HCT116 (cell line): ENCODE measurements at regions not wholly inside any gene's neighbourhood (a gene's known extent, or its start where the extent isn't known, plus 50 kb on each side); places are given as distances from the start of the nearest gene placed in this dataset.

Experiments
- ATAC-seq: fragments of 200-7000 bp; cut with Tn5 transposase; 2 replicates; pipeline ENCODE4 v1.9.1; 2020; ENCODE audit warnings: mild to moderate bottlenecking, moderate library complexity
- BruUV-seq: library from RNA; stranded (reverse); fragments of 400-500 nt; replicated peaks from 2 replicates; lab custom pipeline; 2021; lab: Mats Ljungman, UMichigan
- CTCF ChIA-PET: fragments of 300-600 bp; sonication (Branson Sonifier 250); formaldehyde crosslinking; loops from one replicate; lab custom pipeline; 2021; ENCODE audit warnings: antibody characterized with exemption; lab: Charles Lee
- POLR2A ChIA-PET: fragments of 300-600, 350-600 bp; sonication (Branson Sonifier 250); formaldehyde crosslinking; loops from one replicate; lab custom pipeline; 2021; ENCODE audit warnings: antibody characterized with exemption; lab: Charles Lee
- RAD21 ChIA-PET, 2 experiments: fragments of 300-600 bp; sonication (Branson Sonifier 250); formaldehyde crosslinking; loops; one replicate each; lab custom pipeline; 2023; ENCODE audit warnings: low total read pairs in 2 of 2; ENCODE audit not compliant: uncharacterized antibody in 2 of 2, unreplicated experiment in 2 of 2, low non-redundant PET in 1 of 2; lab: Charles Lee
- DNase-seq: peaks from one replicate; pipeline ENCODE4 v3.0.0-alpha.2; 2010; ENCODE audit warnings: low read depth, low spot score
- H2AFZ ChIP-seq: fragments of 200-600 bp; shearing (Covaris generic), sonication (generic); 2 replicates; pipeline ENCODE4 v1.6.1; 2017; ENCODE audit warnings: low read depth, mixed run types, mixed read lengths, antibody characterized with exemption, low read length; ENCODE audit not compliant: poor library complexity, severe bottlenecking
- H3K27ac ChIP-seq: 2 replicates; pipeline ENCODE4 v1.5.1; 2012; ENCODE audit warnings: low read depth, low read length
- H3K27me3 ChIP-seq: fragments of 200-600 bp; sonication (generic); 2 replicates; pipeline ENCODE4 v1.6.1; 2016; ENCODE audit warnings: mixed run types, low read length, mixed read lengths; ENCODE audit not compliant: insufficient read depth
- H3K36me3 ChIP-seq, 2 experiments: fragments of 200-500 bp in 1 of 2; fragments of 200-600 bp in 1 of 2; sonication (Bioruptor generic) in 1 of 2; sonication (generic) in 1 of 2; 2 replicates each; pipeline versions ENCODE4 v1.5.1 to v1.6.1; 2014 to 2016; ENCODE audit warnings: low read length in 2 of 2, inconsistent platforms in 1 of 2, mixed read lengths in 1 of 2, mixed run types in 1 of 2; ENCODE audit not compliant: insufficient read depth in 2 of 2, control insufficient read depth in 1 of 2
- H3K4me1 ChIP-seq, 2 experiments: fragments of 200-600 bp in 1 of 2; sonication (generic) in 1 of 2; 2 replicates each; pipeline versions ENCODE4 v1.5.1 to v1.6.1; 2012 to 2017; ENCODE audit warnings: low read length in 2 of 2, inconsistent platforms in 1 of 2, mild to moderate bottlenecking in 1 of 2, mixed read lengths in 1 of 2, mixed run types in 1 of 2, moderate library complexity in 1 of 2; ENCODE audit not compliant: insufficient read depth in 2 of 2, control insufficient read depth in 1 of 2
- H3K4me2 ChIP-seq: fragments of 200-600 bp; sonication (generic); 2 replicates; pipeline ENCODE4 v1.6.1; 2017; ENCODE audit warnings: mixed run types, low read length, mixed read lengths
- H3K4me3 ChIP-seq, 2 experiments: fragments of 200-600 bp in 1 of 2; sonication (generic) in 1 of 2; replicated peaks in 1 of 2; 2 replicates each; pipeline ENCODE4 v1.5.1; 2011 to 2016; ENCODE audit warnings: low read length in 2 of 2, control low read depth in 1 of 2, low read depth in 1 of 2, mild to moderate bottlenecking in 1 of 2, mixed read lengths in 1 of 2, mixed run types in 1 of 2
- H3K79me2 ChIP-seq: fragments of 200-600 bp; sonication (generic); 2 replicates; pipeline ENCODE4 v1.6.1; 2017; ENCODE audit warnings: mild to moderate bottlenecking, mixed run types, low read length, moderate library complexity, mixed read lengths; ENCODE audit not compliant: insufficient read depth
- H3K9ac ChIP-seq: fragments of 200-600 bp; sonication (generic); 2 replicates; pipeline ENCODE4 v1.6.1; 2016; ENCODE audit warnings: low read length, mixed read lengths
- H3K9me2 ChIP-seq: fragments of 200-600 bp; sonication (generic), shearing (Covaris generic); 2 replicates; pipeline ENCODE4 v1.6.1; 2017; ENCODE audit warnings: mixed run types, mild to moderate bottlenecking, moderate library complexity; ENCODE audit not compliant: insufficient read depth
- H3K9me3 ChIP-seq, 2 experiments: fragments of 200-500 bp in 1 of 2; fragments of 200-600 bp in 1 of 2; sonication (Bioruptor generic) in 1 of 2; sonication (generic) in 1 of 2; 2 replicates each; pipeline ENCODE4 v1.6.1; 2014 to 2017; ENCODE audit warnings: low read length in 2 of 2, mixed read lengths in 2 of 2, inconsistent platforms in 1 of 2, low read depth in 1 of 2, mild to moderate bottlenecking in 1 of 2, mixed run types in 1 of 2, moderate library complexity in 1 of 2; ENCODE audit not compliant: control insufficient read depth in 1 of 2, insufficient read depth in 1 of 2
- H4K20me1 ChIP-seq: fragments of 200-600 bp; sonication (generic), shearing (Covaris generic); 2 replicates; pipeline ENCODE4 v1.6.1; 2017; ENCODE audit warnings: mixed run types, mild to moderate bottlenecking, moderate library complexity; ENCODE audit not compliant: insufficient read depth
- ELF1 ChIP-seq: IDR thresholded peaks from 2 replicates; pipeline ENCODE4 v1.6.1; 2012; ENCODE audit warnings: low read depth, borderline replicate concordance
- JUND ChIP-seq: IDR thresholded peaks from 2 replicates; pipeline ENCODE4 v1.6.1; 2012
- POLR2A ChIP-seq: IDR thresholded peaks from 2 replicates; pipeline ENCODE4 v1.7.0; 2011; ENCODE audit warnings: borderline replicate concordance; ENCODE audit not compliant: insufficient read depth, insufficient read length; ENCODE audit errors: extremely low read depth
- RAD21 ChIP-seq: IDR thresholded peaks from 2 replicates; pipeline ENCODE4 v1.6.1; 2012; ENCODE audit warnings: low read depth, mild to moderate bottlenecking
- TCF7L2 ChIP-seq: IDR thresholded peaks from 2 replicates; pipeline ENCODE4 v1.7.0; 2011; ENCODE audit warnings: borderline replicate concordance, inconsistent platforms; ENCODE audit not compliant: insufficient read depth, insufficient read length; ENCODE audit errors: extremely low read depth
- YY1 ChIP-seq: IDR thresholded peaks from 2 replicates; pipeline ENCODE4 v1.6.1; 2011; ENCODE audit warnings: low read length, low read depth, moderate library complexity, mild to moderate bottlenecking; ENCODE audit not compliant: insufficient replicate concordance; ENCODE audit errors: extremely low read depth
- ZNF274 ChIP-seq: fragments of 200-500 bp; sonication (Bioruptor generic); IDR thresholded peaks from 2 replicates; pipeline ENCODE4 v1.6.1; 2014; ENCODE audit warnings: mild to moderate bottlenecking, low read depth, low read length, inconsistent platforms
- intact Hi-C: fragments of 100-400 bp; cut with micrococcal nuclease; formaldehyde crosslinking; loops from 2 replicates; pipeline ENCODE4 v1.10.0; 2022
- TF ChIP-seq, protein P1 (sequence below), 3 experiments: fragments of 200-600 bp in 1 of 3; sonication (generic) in 1 of 3; IDR thresholded peaks in 2 of 3; conservative IDR thresholded peaks in 1 of 3; 2 replicates each; pipeline ENCODE4 v1.5.1; 2012 to 2017; ENCODE audit warnings: low read depth in 2 of 3, low read length in 2 of 3, antibody characterized with exemption in 1 of 3, borderline replicate concordance in 1 of 3, control low read depth in 1 of 3, mild to moderate bottlenecking in 1 of 3, mixed read lengths in 1 of 3, mixed run types in 1 of 3, moderate library complexity in 1 of 3; ENCODE audit not compliant: insufficient read depth in 1 of 3

DNA sequence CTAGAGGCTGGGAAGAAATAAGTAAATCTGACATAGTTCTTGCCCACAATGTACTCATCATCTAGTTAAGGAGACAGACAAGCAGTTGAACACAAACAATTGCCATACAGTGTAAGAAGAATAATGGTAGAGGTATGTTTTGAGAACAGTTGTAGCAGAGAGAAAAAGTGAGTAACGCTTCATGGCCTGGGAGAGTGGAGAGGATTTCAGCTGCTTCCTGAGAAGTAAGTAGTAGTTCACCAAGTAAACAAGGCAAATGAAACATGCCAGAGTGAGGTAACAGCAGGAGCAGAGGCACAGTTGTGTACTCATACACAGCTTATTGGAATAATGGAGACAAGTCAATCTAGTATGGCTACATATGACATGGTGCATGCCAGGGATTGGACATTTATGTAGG is 53.6 kb upstream of the RAP2C start:
- H3K4me3 ChIP-seq: no peak overlapping the region
- no peaks in the 10 kb centered on the region for H3K36me3 ChIP-seq
- intact Hi-C loops: no loop called here
- H3K9me3 ChIP-seq: no peaks in the 10 kb centered on the region
- H3K4me2 ChIP-seq: no peak overlapping the region
- no peak overlapping the region for H3K27ac ChIP-seq
- H3K9ac ChIP-seq: no peak overlapping the region
- no peaks in the 10 kb centered on the region for H3K79me2 ChIP-seq
- ChIA-PET CTCF (no interaction called here), POLR2A (no interaction called here), RAD21 (no interaction called here)
- no peak overlapping the region for H2AFZ ChIP-seq
- ATAC-seq: no peak
- TF ChIP-seq TCF7L2: no peak
- no peak for TF ChIP-seq YY1
- no peak for TF ChIP-seq POLR2A
- TF ChIP-seq ELF1: no peak
- TF ChIP-seq ZNF274: no peak
- TF ChIP-seq, protein P1, sequence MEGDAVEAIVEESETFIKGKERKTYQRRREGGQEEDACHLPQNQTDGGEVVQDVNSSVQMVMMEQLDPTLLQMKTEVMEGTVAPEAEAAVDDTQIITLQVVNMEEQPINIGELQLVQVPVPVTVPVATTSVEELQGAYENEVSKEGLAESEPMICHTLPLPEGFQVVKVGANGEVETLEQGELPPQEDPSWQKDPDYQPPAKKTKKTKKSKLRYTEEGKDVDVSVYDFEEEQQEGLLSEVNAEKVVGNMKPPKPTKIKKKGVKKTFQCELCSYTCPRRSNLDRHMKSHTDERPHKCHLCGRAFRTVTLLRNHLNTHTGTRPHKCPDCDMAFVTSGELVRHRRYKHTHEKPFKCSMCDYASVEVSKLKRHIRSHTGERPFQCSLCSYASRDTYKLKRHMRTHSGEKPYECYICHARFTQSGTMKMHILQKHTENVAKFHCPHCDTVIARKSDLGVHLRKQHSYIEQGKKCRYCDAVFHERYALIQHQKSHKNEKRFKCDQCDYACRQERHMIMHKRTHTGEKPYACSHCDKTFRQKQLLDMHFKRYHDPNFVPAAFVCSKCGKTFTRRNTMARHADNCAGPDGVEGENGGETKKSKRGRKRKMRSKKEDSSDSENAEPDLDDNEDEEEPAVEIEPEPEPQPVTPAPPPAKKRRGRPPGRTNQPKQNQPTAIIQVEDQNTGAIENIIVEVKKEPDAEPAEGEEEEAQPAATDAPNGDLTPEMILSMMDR (IDR thresholded peaks at IDR 0.05 in 2 of 3, conservative IDR thresholded peaks at IDR 0.05 in 1 of 3; ENCODE audit: borderline replicate concordance in 1 of 3, insufficient read depth in 1 of 3, low read depth in 2 of 3, low read length in 2 of 3): no peak
- no peak for TF ChIP-seq RAD21
- DNase-seq: no peak
- H3K9me2 ChIP-seq: no peaks in the 10 kb centered on the region
- no TSS peak for BruUV-seq
- H4K20me1 ChIP-seq: no peaks in the 10 kb centered on the region
- no peaks in the 10 kb centered on the region for H3K27me3 ChIP-seq
- no peaks in the 10 kb centered on the region for H3K4me1 ChIP-seq

DNA sequence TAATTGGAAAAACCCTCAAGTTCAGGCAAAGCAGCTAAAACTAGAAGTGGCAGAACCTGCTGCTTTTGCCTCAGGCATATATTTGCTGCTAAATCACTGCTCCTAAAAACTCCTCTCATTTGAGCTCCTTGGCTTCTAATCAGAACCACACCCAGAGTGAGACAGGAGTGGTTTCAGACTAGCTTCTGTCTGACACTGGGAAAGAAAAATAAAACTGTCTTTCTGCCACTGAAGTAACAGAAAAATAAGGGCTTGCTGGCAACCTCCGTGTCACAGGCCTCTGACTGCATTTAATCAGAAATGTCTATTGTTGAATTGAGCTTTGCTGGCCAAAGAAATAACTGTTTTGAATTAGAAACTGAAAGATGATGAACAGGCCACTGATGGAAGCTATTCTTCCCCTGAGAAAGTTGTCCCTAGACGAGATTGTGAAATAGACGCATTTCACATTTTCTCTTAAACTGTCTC is 52.1 kb upstream of the RAP2C start:
- Histone ChIP-seq H3K27me3 (no peaks in the 10 kb centered on the region), H3K9me3 (no peaks in the 10 kb centered on the region), H3K4me1 (no peaks in the 10 kb centered on the region), H4K20me1 (no peaks in the 10 kb centered on the region), H3K27ac (no peak overlapping the region), H3K9ac (no peak overlapping the region), H2AFZ (no peak overlapping the region), H3K36me3 (no peaks in the 10 kb centered on the region), H3K4me2 (no peak overlapping the region), H3K9me2 (no peaks in the 10 kb centered on the region), H3K79me2 (no peaks in the 10 kb centered on the region), H3K4me3 (no peak overlapping the region)
- ATAC-seq (no peak), DNase-seq (no peak)
- no TSS peak for BruUV-seq
- ChIA-PET RAD21 (no interaction called here), CTCF (no interaction called here), POLR2A (no interaction called here)
- no peak for TF ChIP-seq JUND
- intact Hi-C loops: no loop called here
